Breast epithelium (tissue), 4 donors: ENCODE measurements at regions not wholly inside any gene's neighbourhood (a gene's known extent, or its start where the extent isn't known, plus 50 kb on each side); places are given as distances from the start of the nearest gene placed in this dataset.

Source experiments
- DNase-seq, 2 donors: peaks; one replicate each; pipeline ENCODE4 v3.0.0-alpha.2; 2019; ENCODE audit warnings: low spot score in 2 of 2
- H3K27ac ChIP-seq, 2 donors: fragments of 200-600 bp; sonication (generic) in 1 of 2; one replicate each; pipeline ENCODE4 v1.5.1; 2016 to 2019; ENCODE audit warnings: mild to moderate bottlenecking in 1 of 2
- H3K27me3 ChIP-seq, 2 donors: fragments of 200-600 bp; sonication (generic) in 1 of 2; one replicate each; pipeline versions ENCODE4 v1.5.1 to v1.6.0; 2017 to 2019; ENCODE audit warnings: control low read depth in 1 of 2, mild to moderate bottlenecking in 1 of 2
- H3K36me3 ChIP-seq: fragments of 200-600 bp; one replicate; pipeline ENCODE4 v1.5.1; 2019
- H3K4me1 ChIP-seq, 2 donors: fragments of 200-600 bp; sonication (generic); one replicate each; pipeline ENCODE4 v1.5.1; 2016 to 2019; ENCODE audit warnings: control low read depth in 1 of 2
- H3K4me3 ChIP-seq, 3 donors: fragments of 200-600 bp; sonication (generic); 1 replicate in 2 of 3; 2 replicates in 1 of 3; pipeline ENCODE4 v1.5.1; 2016 to 2019; ENCODE audit warnings: mild to moderate bottlenecking in 3 of 3, moderate library complexity in 2 of 3
- H3K9me3 ChIP-seq, 2 donors: fragments of 200-600 bp; sonication (generic) in 1 of 2; one replicate each; pipeline ENCODE4 v1.5.1; 2016 to 2019; ENCODE audit warnings: control low read depth in 1 of 2
- POLR2A ChIP-seq: fragments of 450-650 bp; IDR thresholded peaks from one replicate; pipeline ENCODE4 v1.6.1; 2016; ENCODE audit warnings: antibody characterized with exemption, mild to moderate bottlenecking, moderate library complexity
- POLR2AphosphoS5 ChIP-seq, 3 donors: sonication (generic); formaldehyde crosslinking; IDR thresholded peaks; one replicate each; pipeline ENCODE4 v1.6.1; 2017; ENCODE audit warnings: antibody characterized with exemption in 3 of 3
- intact Hi-C: fragments of 100-400 bp; cut with DNase I; formaldehyde crosslinking; loops from one replicate; pipeline ENCODE4 v1.15.1; 2023; ENCODE audit warnings: low total_unique reads
- TF ChIP-seq, protein P1 (sequence below), 3 donors: fragments of 450-650 bp; IDR thresholded peaks; one replicate each; pipeline ENCODE4 v1.5.1; 2016 to 2017; ENCODE audit warnings: antibody characterized with exemption in 3 of 3, mild to moderate bottlenecking in 3 of 3, moderate library complexity in 3 of 3

GRCh38 chr12:25868193-25868592 is 90.3 kb upstream of the RASSF8 start:
- intact Hi-C loops, result no loop called here

DNA sequence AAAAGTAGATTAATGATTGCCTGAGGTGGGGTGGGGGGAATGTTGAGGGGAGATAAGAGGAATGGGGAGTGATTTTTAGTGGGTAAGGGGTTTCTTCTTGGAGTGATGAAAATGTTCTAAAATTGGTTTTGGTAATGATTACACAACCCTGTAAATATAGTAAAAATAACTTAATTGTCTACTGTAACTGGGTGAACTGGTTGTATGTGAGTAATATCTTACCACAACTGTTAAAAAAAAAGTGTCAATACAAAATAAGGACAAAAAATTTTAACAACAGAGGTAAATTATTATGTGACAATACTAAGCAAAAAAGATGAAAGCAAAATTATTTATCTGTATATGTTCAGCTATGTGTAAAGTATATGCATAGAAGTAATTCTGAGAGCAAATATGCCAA is 86.3 kb upstream of the RASSF8 start:
- no peaks in the 10 kb centered on the region for H3K27me3 ChIP-seq
- no peaks in the 10 kb centered on the region for H3K4me1 ChIP-seq
- H3K27ac ChIP-seq, result no peak overlapping the region
- H3K9me3 ChIP-seq, result no peaks in the 10 kb centered on the region
- H3K4me3 ChIP-seq, result no peak overlapping the region
- DNase-seq, result no peak
- intact Hi-C loops, result no loop called here
- H3K36me3 ChIP-seq, result no peaks in the 10 kb centered on the region
- TF ChIP-seq POLR2A, result no peak
- TF ChIP-seq POLR2AphosphoS5 (IDR thresholded peaks at IDR 0.05), result no peak

More at GRCh38 chr12:25868193-25868592, 90.3 kb upstream of the RASSF8 start:
- no peak overlapping the region for H3K4me3 ChIP-seq
- no peak for DNase-seq
- H3K27ac ChIP-seq, result no peak overlapping the region
- TF ChIP-seq POLR2AphosphoS5 (IDR thresholded peaks at IDR 0.05), result no peak
- no peak for TF ChIP-seq POLR2A
- TF ChIP-seq, protein P1, sequence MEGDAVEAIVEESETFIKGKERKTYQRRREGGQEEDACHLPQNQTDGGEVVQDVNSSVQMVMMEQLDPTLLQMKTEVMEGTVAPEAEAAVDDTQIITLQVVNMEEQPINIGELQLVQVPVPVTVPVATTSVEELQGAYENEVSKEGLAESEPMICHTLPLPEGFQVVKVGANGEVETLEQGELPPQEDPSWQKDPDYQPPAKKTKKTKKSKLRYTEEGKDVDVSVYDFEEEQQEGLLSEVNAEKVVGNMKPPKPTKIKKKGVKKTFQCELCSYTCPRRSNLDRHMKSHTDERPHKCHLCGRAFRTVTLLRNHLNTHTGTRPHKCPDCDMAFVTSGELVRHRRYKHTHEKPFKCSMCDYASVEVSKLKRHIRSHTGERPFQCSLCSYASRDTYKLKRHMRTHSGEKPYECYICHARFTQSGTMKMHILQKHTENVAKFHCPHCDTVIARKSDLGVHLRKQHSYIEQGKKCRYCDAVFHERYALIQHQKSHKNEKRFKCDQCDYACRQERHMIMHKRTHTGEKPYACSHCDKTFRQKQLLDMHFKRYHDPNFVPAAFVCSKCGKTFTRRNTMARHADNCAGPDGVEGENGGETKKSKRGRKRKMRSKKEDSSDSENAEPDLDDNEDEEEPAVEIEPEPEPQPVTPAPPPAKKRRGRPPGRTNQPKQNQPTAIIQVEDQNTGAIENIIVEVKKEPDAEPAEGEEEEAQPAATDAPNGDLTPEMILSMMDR (IDR thresholded peaks at IDR 0.05), result no peak
- H3K27me3 ChIP-seq, result no peaks in the 10 kb centered on the region
- no peaks in the 10 kb centered on the region for H3K9me3 ChIP-seq
- H3K4me1 ChIP-seq, result no peaks in the 10 kb centered on the region
- no peaks in the 10 kb centered on the region for H3K36me3 ChIP-seq

GRCh38 chr12:25875661-25876060 is 82.8 kb upstream of the RASSF8 start:
- TF ChIP-seq POLR2AphosphoS5 (IDR thresholded peaks at IDR 0.05) (no peak), POLR2A (no peak)
- TF ChIP-seq, protein P1 (IDR thresholded peaks at IDR 0.05), result no peak
- no peaks in the 10 kb centered on the region for H3K27me3 ChIP-seq
- no peak overlapping the region for H3K4me3 ChIP-seq
- no peaks in the 10 kb centered on the region for H3K9me3 ChIP-seq
- no peaks in the 10 kb centered on the region for H3K4me1 ChIP-seq
- no peak overlapping the region for H3K27ac ChIP-seq
- intact Hi-C loops, result no loop called here
- H3K36me3 ChIP-seq, result no peaks in the 10 kb centered on the region
- no peak for DNase-seq

- no peaks in the 10 kb centered on the region for H3K9me3 ChIP-seq
- H3K27ac ChIP-seq, result no peak overlapping the region
- no peak overlapping the region for H3K4me3 ChIP-seq
- TF ChIP-seq POLR2A (no peak), POLR2AphosphoS5 (IDR thresholded peaks at IDR 0.05) (no peak)
- TF ChIP-seq, protein P1 (IDR thresholded peaks at IDR 0.05), result no peak
- H3K36me3 ChIP-seq, result no peaks in the 10 kb centered on the region
- intact Hi-C loops, result no loop called here
- H3K4me1 ChIP-seq, result no peaks in the 10 kb centered on the region
- no peak for DNase-seq
- no peaks in the 10 kb centered on the region for H3K27me3 ChIP-seq
These were observed 82.0 kb upstream of the RASSF8 start for GRCh38 chr12:25876383-25877045.

DNA sequence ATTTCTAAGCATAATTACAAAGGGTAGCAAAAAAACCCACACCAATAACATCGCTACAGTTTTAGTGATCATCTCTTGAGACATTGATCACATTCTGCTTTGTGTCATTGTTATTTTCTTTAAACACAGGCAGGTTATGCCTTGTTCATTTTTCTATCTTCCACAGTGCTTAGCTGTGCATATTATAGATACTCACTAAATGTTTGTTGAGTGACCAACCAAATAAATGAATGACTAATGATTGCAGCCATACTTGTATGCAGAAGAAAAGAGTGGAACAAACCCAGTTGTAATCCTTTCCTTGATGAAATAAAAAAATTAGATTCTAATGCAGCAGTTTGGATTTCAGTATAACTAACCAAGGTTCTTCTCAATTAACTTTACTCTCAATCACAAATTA is 81.0 kb upstream of the RASSF8 start:
- Histone ChIP-seq H3K4me1 (no peaks in the 10 kb centered on the region), H3K36me3 (no peaks in the 10 kb centered on the region), H3K27ac (no peak overlapping the region), H3K4me3 (no peak overlapping the region), H3K9me3 (no peaks in the 10 kb centered on the region), H3K27me3 (no peaks in the 10 kb centered on the region)
- intact Hi-C loops, result no loop called here
- DNase-seq, result no peak
- no peak for TF ChIP-seq POLR2AphosphoS5 (IDR thresholded peaks at IDR 0.05)
- no peak for TF ChIP-seq POLR2A
- TF ChIP-seq, protein P1 (IDR thresholded peaks at IDR 0.05), result no peak
